Effector CD4-positive, alpha-beta T cell (primary cell): ENCODE measurements at regions not wholly inside any gene's neighbourhood (a gene's known extent, or its start where the extent isn't known, plus 50 kb on each side); places are given as distances from the start of the nearest gene placed in this dataset.
"Not testable (repeated sequence)": the region's sequence is repeated elsewhere in the genome, so short reads cannot be mapped to it uniquely, and the experiment has no call there.

Experiments used
- DNase-seq: peaks from one replicate; pipeline ENCODE4 v3.0.0-alpha.2; 2020

GRCh38 chr10:46095943-46096342, 49.9 kb upstream of the MSMB start:
- not testable (repeated sequence) for DNase-seq

DNA sequence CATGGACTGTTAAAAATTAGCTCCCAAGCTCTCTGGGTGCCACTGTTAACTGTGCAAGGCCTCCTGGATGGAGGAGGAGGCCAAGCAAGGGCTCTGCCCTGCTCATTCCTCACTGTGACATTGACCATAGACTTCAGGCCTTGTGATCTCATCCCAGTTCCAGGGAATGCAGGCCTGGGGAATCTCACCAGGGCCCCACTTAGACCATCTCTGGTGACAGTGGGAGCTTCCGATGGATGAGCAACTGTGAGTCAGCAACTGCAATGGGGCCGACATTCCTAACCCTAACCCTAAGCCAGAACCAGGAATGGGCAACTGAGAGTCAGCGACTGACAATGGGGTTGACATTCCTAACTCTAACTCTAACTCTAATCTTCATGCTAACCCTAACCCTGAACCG, 50.4 kb upstream of the MSMB start:
- no peak for DNase-seq

- no peak for DNase-seq
Measured at GRCh38 chr10:46096909-46097575, 51.0 kb upstream of the MSMB start.

DNA sequence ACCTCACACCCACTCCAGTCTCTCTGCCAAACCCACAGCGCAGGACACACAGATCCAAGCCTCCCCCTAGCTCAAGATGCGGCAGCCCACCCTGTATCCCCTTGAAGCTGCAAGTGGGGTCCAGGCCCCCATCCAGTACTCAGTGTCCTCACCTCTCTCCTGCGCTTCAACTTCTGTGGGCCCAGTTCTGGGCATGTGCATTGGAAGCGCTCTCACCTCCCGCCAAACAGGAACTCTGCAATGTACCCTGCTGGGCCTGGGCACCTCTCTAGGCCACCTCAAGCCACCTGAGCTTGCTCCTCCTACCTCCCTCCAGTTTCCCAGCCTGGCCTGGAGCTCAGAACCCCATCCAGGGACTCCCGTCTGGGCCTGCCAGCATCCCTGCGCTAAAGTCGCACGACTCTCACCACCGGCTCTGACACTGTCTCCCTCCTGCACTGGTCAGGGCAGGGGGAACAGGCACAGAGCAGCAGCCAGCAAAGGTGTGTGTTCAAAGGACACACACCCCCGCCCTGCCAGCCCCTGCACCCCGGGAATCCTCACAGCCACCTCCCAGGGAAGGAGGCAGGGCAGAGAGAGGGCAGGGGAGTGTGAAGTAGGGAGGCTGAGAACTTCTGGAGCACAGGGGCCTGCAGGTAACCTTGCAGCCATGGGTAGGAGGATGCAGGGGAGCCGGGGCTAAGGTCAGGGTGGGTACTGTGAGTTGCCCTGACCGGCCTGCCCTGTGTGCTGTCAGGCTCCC, 51.7 kb upstream of the MSMB start:
- DNase-seq, result no peak

DNA sequence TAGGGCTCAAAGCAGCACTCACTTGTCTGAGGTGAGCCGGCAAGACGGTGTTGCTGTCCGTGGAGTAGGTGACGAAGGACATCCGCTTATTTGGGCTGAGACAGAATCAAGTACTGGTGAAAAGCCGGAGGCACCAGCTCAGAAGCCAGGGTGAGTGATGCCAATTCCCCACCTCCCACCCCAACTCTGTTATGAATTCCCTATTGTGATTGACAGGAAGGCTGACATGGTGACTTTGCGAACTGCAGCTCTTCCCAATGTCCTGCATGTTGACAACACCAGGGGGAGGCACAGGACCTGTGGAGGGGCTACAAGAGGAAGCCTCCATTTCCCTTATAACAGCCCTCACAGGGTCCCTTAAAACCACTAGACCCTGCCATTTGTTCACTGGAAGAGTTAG, 52.3 kb upstream of the MSMB start:
- DNase-seq, result no peak

DNA sequence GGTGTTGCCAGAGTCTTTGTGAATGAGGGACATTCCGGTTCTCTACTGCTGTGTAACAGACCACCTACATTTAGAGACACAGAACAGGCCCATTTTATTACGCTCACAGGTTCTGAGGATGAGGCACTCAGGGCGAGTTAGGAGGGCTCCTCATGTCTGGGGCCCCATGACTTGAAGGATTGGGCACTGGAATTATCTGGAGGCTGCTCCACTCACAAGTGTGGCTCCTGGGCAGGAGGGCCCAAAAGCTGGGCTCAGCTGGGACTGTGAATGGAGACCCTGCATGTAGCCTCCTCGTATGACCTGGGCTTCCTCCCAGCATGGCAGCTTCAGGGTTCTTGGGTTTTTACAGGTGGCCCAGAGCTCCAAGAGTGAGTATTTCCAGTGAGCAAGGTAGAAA, 52.9 kb upstream of the MSMB start:
- DNase-seq, result not testable (repeated sequence)

GRCh38 chr10:46104071-46104585, 58.1 kb upstream of the MSMB start:
- no peak for DNase-seq

GRCh38 chr10:46105416-46105815, 59.3 kb upstream of the MSMB start:
- DNase-seq, result not testable (repeated sequence)

GRCh38 chr10:46105856-46106409, 59.9 kb upstream of the MSMB start:
- not testable (repeated sequence) for DNase-seq

- peak; percentile 27 for DNase-seq
Measured at GRCh38 chr10:46106410-46107255, 60.6 kb upstream of the MSMB start.

DNA sequence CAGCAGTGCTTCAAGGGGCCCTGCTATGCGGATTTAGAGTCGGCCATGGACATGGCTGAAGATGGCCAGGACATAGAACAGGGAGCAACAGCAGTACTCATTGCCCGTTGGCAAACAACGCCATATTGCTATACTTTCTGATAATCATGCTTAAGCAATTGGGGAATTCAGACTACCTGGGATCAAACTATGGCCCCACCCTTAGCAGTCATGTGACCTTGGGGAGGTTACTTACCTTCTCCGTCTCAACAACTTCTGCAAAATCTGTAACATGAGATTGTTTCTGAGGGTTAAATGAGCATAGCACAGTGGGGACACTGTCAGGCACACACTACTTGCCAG, 62.1 kb upstream of the MSMB start:
- not testable (repeated sequence) for DNase-seq

DNA sequence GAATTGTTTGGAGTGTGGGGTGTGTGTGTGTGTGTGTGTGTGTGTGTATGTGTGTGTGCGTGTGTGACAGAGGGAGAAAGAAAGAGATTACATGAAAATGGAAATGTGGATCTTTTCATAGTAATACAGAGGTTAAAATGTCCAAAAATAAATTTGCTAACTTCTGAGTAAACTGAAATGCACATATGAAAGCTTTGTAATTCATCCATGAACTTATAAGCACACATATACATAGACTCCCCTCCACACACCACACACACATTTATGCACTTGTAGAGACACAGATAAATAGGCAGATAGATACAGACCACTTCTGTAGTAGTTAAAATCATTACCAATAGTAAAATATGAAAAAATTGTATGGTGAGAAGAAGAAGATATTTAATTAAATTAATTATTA, 108.2 kb upstream of the MSMB start:
- not testable (repeated sequence) for DNase-seq

DNA sequence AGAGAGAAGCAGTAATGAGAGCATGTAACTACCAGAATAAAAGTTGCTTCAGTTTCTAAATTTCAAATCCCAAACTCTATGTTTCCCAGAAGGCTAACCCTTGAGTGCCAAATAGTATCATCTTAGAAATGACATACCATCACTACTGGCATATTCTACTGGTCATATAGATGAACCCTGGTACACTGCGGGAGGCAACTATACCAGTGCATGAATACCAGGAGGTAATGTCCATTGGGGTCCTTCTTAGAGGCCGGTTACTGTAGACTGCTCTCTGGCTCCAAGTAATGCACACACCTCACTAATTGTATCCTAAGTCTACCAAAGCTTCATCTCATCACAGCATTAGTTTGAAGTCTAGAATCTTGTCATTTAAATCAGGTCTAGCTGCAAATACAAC, 108.6 kb upstream of the MSMB start:
- not testable (repeated sequence) for DNase-seq

DNA sequence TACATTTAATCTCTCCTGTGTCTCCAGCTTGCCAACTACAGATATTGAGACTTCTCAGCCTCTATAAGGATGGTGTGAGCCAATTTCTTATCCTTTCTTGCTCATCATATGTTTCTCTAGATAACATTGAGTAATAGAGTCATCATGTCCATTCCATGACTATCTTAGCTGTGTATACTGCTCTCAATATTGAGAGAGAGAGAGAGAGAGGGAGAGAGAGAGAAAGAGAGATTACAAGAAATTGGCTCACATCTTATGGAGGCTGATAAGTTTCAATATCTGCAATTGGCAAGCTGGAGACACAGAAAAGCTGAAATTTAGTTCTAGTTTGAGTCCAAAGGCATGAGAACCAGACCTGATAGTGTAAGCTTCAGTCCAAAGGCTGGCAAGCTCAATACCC, 110.8 kb upstream of the MSMB start:
- DNase-seq, result not testable (repeated sequence)

DNA sequence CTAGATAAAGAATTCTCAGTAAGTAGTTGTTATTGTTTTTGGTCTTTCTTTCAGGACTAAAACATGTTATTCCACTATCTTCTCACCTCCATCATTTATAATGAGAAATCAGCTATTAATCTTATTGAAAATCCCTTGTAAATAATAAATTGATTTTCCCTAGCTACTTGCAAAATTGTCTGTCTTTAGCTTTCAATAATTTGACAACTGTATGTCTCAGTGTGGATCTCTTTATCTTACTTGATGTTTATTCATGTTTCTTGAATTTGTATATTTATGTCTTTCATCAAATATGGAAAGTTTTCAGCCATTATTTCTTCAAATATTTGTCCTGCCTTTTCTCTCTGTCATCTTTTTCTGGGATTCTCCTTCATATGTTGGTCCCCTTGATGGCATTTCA, 117.1 kb upstream of the ANTXRL start:
- DNase-seq, result no peak

DNA sequence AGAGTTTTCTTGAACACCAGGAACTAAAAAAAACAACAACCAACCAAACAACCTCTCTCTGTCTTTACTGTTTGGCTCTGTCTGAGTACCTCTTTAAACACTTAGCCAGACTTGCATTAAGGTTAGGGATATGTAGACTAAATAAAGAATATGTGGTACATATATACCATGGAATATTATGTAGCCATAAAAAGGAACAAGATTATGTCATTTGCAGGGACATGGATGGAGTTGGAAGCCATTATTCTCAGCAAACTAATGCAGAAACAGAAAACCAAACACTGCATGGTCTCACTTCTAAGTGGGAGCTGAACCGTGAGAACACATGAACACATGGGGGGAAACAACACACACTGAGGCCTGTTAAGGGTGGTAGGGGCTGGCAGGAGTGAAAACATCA, 116.0 kb upstream of the ANTXRL start:
- no peak for DNase-seq

- DNase-seq, result no peak
Measured at GRCh38 chr10:46171661-46172060, 115.1 kb upstream of the ANTXRL start.

- no peak for DNase-seq
Measured at GRCh38 chr10:46175296-46175695, 111.5 kb upstream of the ANTXRL start.

DNA sequence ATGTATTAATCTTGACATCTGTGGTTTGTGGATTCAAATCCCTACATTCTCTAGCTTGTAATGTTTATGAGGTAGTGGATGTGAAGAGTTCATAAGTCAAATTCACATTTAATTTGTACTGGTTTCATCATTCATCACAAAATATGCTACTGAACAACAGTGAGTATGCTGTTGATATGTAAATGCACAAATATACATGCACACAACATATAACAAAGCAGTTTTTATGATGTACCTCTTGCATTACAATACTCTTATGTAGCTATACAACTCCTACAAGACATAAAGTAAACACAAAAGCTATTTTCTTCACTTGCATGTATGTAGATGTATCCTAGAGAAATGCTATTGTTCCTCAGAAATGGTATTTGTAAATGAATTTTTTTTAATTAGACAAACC, 111.0 kb upstream of the ANTXRL start:
- DNase-seq, result no peak

- not testable (repeated sequence) for DNase-seq
Measured at GRCh38 chr10:46187431-46187830, 99.4 kb upstream of the ANTXRL start.

DNA sequence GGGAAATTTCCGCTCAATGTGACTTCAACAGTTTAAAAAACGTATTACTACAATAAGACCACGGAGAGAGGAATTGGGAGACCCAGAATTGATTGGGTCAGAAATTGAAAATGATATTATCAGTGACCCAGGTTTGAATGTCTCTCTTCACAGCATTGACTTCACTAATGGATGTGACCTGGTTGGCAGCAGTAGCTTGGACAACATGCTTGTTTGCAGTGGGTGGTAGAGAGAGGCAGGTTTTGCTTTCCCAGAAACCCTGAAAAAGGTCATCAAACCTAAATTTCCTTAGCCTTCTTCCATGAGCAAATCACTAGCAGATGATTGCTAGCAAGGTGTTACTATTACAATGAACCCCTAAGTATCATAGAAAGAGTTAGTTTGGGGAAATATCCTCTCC, 89.7 kb upstream of the ANTXRL start:
- no peak for DNase-seq

- no peak for DNase-seq
Measured at GRCh38 chr10:46198516-46198915, 88.3 kb upstream of the ANTXRL start.

DNA sequence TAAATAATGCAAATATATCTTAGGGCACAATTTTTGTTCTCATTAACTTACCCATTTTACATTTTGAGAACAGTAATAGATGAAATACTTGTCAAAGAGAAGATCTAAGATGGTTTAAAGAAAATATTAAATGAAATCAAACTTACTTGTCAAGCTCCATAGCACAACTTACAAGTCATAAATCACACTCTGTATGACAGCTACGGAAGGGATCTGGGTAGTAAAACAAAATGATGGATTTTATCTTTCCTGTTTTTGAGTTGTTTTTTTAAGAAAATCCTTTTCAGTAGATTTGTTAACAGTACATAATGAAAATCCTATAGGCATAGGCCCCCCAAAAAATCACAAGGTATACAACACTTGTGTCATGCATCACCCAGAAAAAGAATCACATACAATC, 84.4 kb upstream of the ANTXRL start:
- DNase-seq, result not testable (repeated sequence)
